Activated CD4-positive, alpha-beta T cell treated with anti-CD3 and anti-CD28 coated beads, Interleukin-10, Interleukin-2, amounts not matched to agents 100 ng/mL and 50 ng/mL, durations not matched to agents 16 hours and 8 hours (primary cell): ENCODE measurements at regions not wholly inside any gene's neighbourhood (a gene's known extent, or its start where the extent isn't known, plus 50 kb on each side); places are given as distances from the start of the nearest gene placed in this dataset.

ENCODE experiments used
- DNase-seq: peaks from one replicate; pipeline ENCODE4 v3.0.0-alpha.2; 2020

- no peak for DNase-seq
These were observed 373.1 kb downstream of the MFSD1 start for GRCh38 chr3:159174715-159175692.

GRCh38 chr3:159178209-159178897 lies 376.5 kb downstream of the MFSD1 start:
- no peak for DNase-seq

GRCh38 chr3:159182961-159183360 lies 381.1 kb downstream of the MFSD1 start:
- DNase-seq: no peak

- DNase-seq: no peak
These were observed 383.7 kb downstream of the MFSD1 start for GRCh38 chr3:159185443-159186050.

GRCh38 chr3:159186581-159186980 lies 384.7 kb downstream of the MFSD1 start:
- no peak for DNase-seq

DNA sequence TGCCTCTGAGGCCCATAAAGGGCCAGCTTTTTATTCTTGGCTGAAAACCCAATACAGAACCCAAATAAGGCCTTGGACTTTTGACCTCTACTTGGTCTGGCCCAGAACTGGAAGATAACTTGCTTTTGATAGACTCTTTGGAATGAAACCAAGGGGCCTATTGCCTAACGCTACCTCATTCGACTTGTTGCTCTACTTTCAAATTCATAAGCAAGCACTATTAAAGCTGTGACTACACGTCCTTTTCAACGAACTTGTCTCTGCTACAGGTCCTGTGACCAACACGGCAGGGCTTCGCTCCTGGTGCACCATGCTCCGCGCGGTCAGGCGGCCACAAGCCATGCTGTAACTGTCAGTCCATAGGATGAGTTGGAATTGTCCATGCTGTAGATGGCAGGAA lies 385.4 kb downstream of the MFSD1 start:
- no peak for DNase-seq

DNA sequence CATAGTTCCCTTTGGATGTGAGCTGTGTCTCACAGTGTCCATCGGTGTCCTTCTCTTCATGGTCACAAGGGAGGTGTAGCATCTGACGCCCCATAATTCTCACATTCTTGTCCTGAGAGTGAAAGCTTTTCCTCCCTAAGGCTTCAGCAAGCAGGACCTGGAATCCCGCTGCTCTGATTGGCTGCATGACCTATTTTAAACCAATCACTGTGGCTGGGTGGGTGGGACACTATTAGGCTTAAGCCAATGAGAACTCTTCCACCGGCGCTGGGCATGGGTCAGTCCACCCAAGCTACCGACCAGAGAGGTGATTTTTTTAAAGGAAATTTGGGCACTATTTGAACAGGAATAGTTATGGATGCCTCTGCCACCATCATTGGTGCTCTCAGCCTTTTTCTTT lies 385.9 kb downstream of the MFSD1 start:
- DNase-seq: no peak

DNA sequence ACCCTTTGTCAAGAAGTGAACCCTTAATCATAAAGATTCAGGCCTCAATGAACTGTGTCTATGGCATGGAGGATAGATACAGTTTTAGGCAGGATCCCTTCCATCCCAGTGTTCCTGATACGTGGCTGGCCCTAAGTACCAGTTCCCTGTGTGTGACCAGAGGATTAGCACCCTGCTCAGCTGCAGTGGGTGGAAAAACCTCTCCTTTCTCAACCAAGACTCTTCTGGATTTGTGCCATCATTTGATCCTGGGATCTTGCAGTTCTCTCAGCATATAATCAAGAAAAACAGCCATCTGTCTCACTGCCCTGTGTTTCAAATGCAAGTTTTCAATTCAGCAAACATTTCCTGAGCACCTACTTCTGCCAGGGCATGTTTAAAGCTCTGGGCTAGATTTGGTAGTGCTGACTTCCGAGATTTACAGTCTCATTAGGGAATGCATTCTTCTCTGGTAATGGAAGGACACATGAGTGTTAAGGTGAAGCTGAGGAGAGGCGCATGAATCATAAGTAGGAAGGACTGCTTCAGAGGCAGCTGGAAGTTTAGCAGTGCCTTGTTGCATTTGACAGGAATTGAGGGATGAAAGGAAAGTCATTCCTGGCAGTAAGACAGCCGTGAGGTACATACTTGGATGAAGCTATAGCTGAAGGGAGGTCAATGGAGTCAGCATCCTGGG lies 388.3 kb downstream of the MFSD1 start:
- no peak for DNase-seq

GRCh38 chr3:159191447-159191846 lies 389.6 kb downstream of the MFSD1 start:
- DNase-seq: no peak

- DNase-seq: no peak
These were observed 394.5 kb downstream of the MFSD1 start for GRCh38 chr3:159196359-159196758.

DNA sequence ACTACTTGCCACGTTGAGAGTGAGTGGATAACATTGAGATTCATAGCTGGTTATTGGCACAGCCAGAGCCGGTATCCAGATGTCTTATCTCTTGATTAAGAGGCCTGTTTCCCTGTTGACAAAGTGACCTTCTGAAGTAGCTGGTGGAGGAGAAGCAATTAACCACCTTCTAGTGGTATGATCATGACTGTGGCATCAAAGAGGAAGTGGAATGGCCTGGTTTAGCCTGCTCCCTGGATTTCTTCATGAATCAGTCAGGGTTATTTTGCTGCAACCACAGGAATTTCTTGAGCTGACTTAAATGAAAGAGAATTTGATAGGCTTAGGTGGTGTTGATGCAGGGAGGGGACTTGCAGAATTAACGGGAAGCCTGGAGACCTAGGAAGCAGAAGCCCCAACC lies 398.3 kb downstream of the MFSD1 start:
- DNase-seq: no peak

DNA sequence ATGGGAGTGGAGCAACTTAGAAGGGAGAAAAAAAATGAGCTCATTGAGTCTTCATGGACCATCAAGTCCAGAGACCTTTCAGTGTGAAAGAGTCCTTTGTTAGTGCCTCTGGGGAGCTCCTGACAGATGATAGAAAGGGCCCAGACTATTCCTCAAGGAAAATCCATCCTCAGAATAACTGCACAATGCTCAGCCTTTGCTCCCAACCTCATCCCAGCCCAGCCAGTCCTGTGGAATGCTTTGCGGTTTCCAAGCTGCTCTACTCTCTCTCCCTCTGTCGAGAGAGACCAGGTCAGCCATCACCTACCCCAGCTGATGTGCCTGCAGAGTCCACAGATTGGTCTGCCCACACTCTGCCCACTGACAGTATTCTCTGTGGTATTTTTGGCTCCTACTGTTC lies 406.2 kb downstream of the MFSD1 start:
- DNase-seq: no peak

DNA sequence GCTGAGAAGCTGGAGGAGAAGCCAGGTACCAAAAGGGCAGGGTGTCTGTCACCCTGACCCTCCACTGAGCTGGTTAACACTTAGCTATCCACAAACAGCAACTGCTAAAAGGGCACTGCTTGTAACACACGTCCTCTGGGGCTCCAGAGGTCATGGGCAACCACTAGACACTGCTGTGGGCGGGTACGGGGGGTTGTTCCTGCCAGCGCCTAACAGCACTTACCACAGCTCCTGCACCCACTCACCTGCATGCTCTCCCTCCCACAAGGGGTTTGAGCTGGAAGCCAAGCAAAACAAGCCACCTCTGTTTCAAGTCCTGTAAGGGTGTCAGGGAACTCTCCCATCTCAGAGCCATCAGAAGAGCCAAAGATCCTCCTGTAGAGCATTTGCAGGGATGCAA lies 407.6 kb downstream of the MFSD1 start:
- DNase-seq: no peak

DNA sequence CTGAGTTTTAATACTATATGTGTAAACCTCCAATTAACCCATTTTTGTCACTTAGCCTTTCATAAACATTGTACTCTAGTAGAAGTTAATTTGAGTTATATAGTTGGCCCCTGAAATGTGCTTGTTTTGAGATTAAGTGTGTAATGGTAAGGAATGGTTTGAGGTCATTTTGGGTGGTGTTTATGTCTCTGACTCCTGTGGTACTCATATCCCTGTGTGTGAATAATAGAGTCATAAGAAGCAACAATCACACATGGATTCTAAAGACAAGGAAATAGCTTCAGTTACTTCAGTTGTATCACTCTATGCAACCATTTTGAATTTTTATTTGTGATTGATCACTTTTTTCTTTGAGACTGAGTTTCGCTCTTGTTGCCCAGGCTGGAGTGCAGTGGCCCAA lies 408.5 kb downstream of the MFSD1 start:
- no peak for DNase-seq

GRCh38 chr3:159216311-159216710 lies 414.5 kb downstream of the MFSD1 start:
- no peak for DNase-seq

DNA sequence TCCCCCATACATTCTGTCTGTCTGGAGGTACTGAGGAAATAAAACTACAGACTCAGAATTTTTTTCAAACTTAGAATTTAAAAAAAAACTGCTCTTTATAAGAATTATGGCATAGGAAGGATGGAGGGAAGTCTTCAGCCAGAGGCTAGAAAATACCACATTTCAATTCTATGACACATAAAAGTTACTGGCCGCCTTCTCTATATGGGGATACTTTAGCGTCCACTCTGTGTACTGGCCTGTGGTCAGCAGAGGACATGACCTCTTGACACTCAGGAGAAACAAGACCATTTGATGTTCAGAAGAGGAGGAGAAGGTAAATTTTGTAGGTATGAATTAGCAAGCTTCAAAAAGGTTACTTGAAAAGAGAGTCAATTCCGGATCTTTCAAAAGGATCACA lies 417.4 kb downstream of the MFSD1 start:
- DNase-seq: no peak

- DNase-seq: no peak
These were observed 419.5 kb downstream of the MFSD1 start for GRCh38 chr3:159221335-159221734.

DNA sequence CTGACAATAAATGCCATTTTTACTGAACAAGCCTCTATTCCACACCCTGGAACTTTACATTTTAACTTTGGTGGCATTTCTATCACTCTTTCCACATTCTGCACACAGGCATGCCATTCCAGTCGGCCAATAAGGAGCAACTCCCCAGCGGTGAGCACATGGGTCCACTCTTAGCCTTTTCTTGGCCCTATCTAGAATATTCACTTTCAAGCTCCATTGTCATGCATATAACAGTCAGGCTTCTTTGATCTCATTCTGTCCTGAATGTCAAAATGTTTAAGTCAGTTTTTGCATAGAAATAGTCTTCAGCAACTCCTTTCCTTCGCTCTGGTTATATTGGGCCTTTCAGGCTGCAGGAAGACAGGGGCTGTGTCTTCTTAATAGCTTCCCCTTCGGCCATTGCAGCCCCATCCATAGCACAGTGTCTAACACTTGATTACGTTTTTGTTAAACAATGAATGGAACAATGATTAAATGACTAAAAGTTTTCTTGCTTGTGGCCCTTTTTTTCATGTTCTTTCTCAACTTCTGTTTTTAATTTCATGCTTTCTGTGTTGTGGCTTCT lies 427.3 kb downstream of the MFSD1 start:
- no peak for DNase-seq

DNA sequence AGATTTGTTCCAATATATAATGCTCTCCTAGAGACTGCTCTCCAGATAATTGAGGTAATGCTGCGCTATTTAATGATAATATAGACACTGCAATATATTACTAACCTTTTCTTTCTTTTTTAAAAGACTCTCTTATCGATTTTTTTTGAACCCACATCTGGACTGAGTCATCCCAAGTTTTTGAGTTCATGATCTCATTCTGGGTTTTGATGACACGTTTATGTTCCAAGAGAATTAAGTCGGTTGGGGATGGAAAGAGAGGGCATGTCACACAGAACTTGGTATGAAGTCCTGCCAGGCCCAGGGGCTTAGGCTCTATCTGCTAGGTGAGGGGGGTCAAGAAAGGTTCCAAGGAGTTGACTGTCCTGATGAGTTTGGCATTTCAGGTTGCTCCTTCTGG lies 431.1 kb downstream of the MFSD1 start:
- no peak for DNase-seq

DNA sequence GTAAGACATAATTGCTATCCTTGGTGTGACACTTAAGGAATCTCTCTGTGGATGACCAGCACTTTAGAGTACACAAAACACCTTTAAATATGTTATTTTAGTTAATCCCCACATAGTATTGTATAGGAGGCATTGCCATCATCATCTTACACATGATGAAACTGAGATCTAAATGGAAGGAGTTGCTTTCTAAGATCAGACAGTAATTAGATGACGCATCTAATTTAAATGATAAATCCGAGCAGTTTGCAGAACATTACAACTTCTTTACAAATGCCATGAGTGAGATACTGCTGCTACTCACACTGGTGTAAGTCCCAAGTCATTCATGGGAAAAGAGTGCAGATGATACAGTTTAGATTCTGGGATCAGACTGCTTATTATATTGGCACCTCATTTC lies 431.9 kb downstream of the MFSD1 start:
- no peak for DNase-seq

DNA sequence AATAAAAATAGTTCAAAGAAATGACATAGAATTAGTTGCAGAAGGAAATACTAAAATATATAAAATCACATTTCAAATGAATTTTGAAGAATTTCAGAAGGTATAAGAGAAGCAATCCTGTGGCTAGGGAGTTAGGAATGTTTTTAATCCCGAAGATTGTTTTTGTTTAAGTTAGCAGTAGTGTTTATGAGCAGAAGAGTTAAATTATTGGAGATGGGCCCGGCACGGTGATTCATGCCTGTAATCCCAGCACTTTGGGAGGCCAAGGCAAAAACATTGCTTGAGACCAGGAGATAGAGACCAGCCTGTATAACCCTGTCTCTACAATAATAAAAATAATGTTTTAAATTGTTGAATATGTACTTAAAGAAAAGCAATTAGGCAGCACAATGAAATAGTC lies 432.5 kb downstream of the MFSD1 start:
- DNase-seq: no peak

DNA sequence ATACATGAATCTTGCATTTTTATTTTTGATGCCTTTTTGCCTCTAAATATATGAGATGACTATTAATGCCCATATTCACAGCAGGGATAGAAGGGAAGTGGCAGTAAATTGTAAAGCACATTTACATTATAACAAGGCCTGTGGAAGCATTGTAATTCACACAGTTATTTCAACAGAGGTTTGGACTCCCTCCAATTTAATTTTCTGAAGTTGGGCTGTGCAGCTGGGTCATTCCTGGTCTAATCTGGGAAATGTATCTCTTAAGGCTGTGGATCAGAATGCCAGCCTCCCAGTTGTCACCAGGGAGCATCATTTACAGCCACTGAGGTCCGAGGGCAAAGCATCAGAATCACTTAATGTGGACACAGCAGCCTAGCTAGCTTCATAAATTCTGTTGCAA lies 434.5 kb downstream of the MFSD1 start:
- DNase-seq: no peak

DNA sequence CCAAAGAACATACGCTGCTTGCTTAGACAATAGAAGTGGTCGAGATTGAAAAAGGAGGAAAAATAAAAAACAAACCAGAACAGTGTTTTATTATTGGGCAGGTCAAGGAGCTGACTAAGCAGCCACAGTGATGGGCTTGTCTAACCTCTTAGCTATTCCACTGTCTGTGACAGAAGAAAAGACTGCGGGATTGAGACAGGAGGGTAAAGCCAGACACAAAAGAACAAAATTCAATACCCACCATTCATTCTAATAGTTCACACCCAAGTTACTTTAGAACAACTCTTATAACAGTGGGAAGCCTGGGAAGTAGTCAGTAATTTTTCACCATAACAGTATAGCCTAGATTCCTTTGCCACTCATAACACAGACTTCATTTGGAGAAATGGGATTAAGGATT lies 435.4 kb downstream of the MFSD1 start:
- DNase-seq: no peak
